CD4-positive, alpha-beta T cell (primary cell): ENCODE measurements at regions not wholly inside any gene's neighbourhood (a gene's known extent, or its start where the extent isn't known, plus 50 kb on each side); places are given as distances from the start of the nearest gene placed in this dataset.

Experiments
- ATAC-seq: fragments of 200-7000 bp; cut with Tn5 transposase; one replicate; pipeline ENCODE4 v1.10.0; 2022; ENCODE audit warnings: mild to moderate bottlenecking; ENCODE audit not compliant: poor library complexity
- CTCF ChIA-PET: fragments of 350-600 bp; sonication (Branson Sonifier 250); formaldehyde crosslinking; loops from one replicate; lab custom pipeline; 2021; ENCODE audit warnings: antibody characterized with exemption, inconsistent platforms; lab: Charles Lee
- POLR2A ChIA-PET: fragments of 350-600 bp; sonication (Branson Sonifier 250); formaldehyde crosslinking; loops from one replicate; lab custom pipeline; 2021; ENCODE audit warnings: antibody characterized with exemption, inconsistent platforms; lab: Charles Lee
- DNase-seq, 14 experiments: peaks; one replicate each; pipeline ENCODE4 v3.0.0-alpha.2; 2013 to 2020; ENCODE audit warnings: mixed read lengths in 2 of 14
- H3K27ac ChIP-seq, 2 donors: one replicate each; pipeline versions ENCODE4 v1.5.1 to v1.7.0; 2013; ENCODE audit warnings: low read length in 2 of 2, low read depth in 1 of 2, mild to moderate bottlenecking in 1 of 2
- H3K27me3 ChIP-seq, 2 experiments: 1 replicate in 1 of 2; 2 replicates in 1 of 2; pipeline versions ENCODE4 v1.6.1 to v1.7.0; 2013; ENCODE audit warnings: low read length in 2 of 2, control low read depth in 1 of 2, mild to moderate bottlenecking in 1 of 2, moderate library complexity in 1 of 2; ENCODE audit not compliant: insufficient read depth in 2 of 2, control insufficient read depth in 1 of 2
- H3K36me3 ChIP-seq: one replicate; pipeline ENCODE4 v1.6.1; 2013; ENCODE audit warnings: low read length, control low read depth; ENCODE audit not compliant: insufficient read depth
- H3K4me1 ChIP-seq: one replicate; pipeline ENCODE4 v1.6.1; 2013; ENCODE audit warnings: low read length, control low read depth; ENCODE audit not compliant: insufficient read depth
- H3K4me3 ChIP-seq: one replicate; pipeline ENCODE4 v1.5.1; 2013; ENCODE audit warnings: mild to moderate bottlenecking, low read length, moderate library complexity
- H3K9me3 ChIP-seq, 2 experiments: 1 replicate in 1 of 2; 2 replicates in 1 of 2; pipeline versions ENCODE4 v1.6.1 to v1.7.0; 2013; ENCODE audit warnings: low read length in 2 of 2, mild to moderate bottlenecking in 2 of 2, control low read depth in 1 of 2, moderate library complexity in 1 of 2; ENCODE audit not compliant: control insufficient read depth in 1 of 2, insufficient read depth in 1 of 2
- H3K27ac Mint-ChIP-seq: one replicate; pipeline ENCODE4 v1.8.0; 2020; ENCODE audit warnings: mixed read lengths
- H3K27me3 Mint-ChIP-seq: one replicate; pipeline ENCODE4 v1.8.0; 2021; ENCODE audit warnings: mixed read lengths
- H3K36me3 Mint-ChIP-seq: one replicate; pipeline ENCODE4 v1.8.0; 2021; ENCODE audit warnings: low read depth, mixed read lengths
- H3K4me1 Mint-ChIP-seq: one replicate; pipeline ENCODE4 v1.8.0; 2021; ENCODE audit warnings: low read depth, mixed read lengths
- H3K4me3 Mint-ChIP-seq: one replicate; pipeline ENCODE4 v1.8.0; 2020; ENCODE audit warnings: mild to moderate bottlenecking, mixed read lengths
- H3K9me3 Mint-ChIP-seq: one replicate; pipeline ENCODE4 v1.8.0; 2020; ENCODE audit warnings: mixed read lengths
- CTCF ChIP-seq: fragments of 200-600 bp; IDR thresholded peaks from one replicate; pipeline ENCODE4 v1.8.0; 2022; ENCODE audit warnings: antibody characterized with exemption, mild to moderate bottlenecking
- intact Hi-C, 2 experiments: fragments of 100-400 bp; cut with DNase I in 1 of 2; cut with micrococcal nuclease in 1 of 2; formaldehyde crosslinking; loops; one replicate each; pipeline versions ENCODE4 v1.15.1 to v1.9.0; 2023 to 2025; cut with DNase I, micrococcal nuclease

GRCh38 chr2:9767656-9768281, 75.5 kb upstream of the TAF1B start:
- Mint-ChIP-seq H3K27ac (no peak overlapping the region), H3K36me3 (no peaks in the 10 kb centered on the region), H3K9me3 (no peaks in the 10 kb centered on the region), H3K27me3 (no peaks in the 10 kb centered on the region), H3K4me1 (peaks cover 5% of the 10 kb centered on the region), H3K4me3 (no peak overlapping the region)
- ATAC-seq, result no peak
- Histone ChIP-seq H3K27me3 (no peaks in the 10 kb centered on the region), H3K36me3 (no peaks in the 10 kb centered on the region), H3K27ac (no peak overlapping the region), H3K4me3 (no peak overlapping the region), H3K9me3 (no peaks in the 10 kb centered on the region), H3K4me1 (peaks cover 22% of the 10 kb centered on the region)
- ChIA-PET CTCF (interaction anchor here (1.8 kb wide), 1 partner anchor 14 kb away, joined by 3 read pairs; no protein-coding TSS in a partner anchor), POLR2A (no interaction called here)
- intact Hi-C loops, result no loop called here
- DNase-seq, result no peak
- no peak for TF ChIP-seq CTCF

GRCh38 chr2:9768388-9768787, 74.9 kb upstream of the TAF1B start:
- Mint-ChIP-seq H3K4me1 (peaks cover 5% of the 10 kb centered on the region), H3K9me3 (no peaks in the 10 kb centered on the region), H3K27ac (no peak overlapping the region), H3K27me3 (no peaks in the 10 kb centered on the region), H3K4me3 (no peak overlapping the region), H3K36me3 (no peaks in the 10 kb centered on the region)
- Histone ChIP-seq H3K4me1 (peaks cover 22% of the 10 kb centered on the region), H3K27ac (no peak overlapping the region), H3K27me3 (no peaks in the 10 kb centered on the region), H3K4me3 (no peak overlapping the region), H3K9me3 (no peaks in the 10 kb centered on the region), H3K36me3 (no peaks in the 10 kb centered on the region)
- ATAC-seq, result no peak
- ChIA-PET POLR2A (no interaction called here), CTCF (interaction anchor here (1.8 kb wide), 1 partner anchor 13 kb away, joined by 3 read pairs; no protein-coding TSS in a partner anchor)
- TF ChIP-seq CTCF, result no peak
- intact Hi-C loops, result no loop called here
- no peak for DNase-seq

- H3K4me1 ChIP-seq, result peaks cover 22% of the 10 kb centered on the region
- TF ChIP-seq CTCF, result no peak
- no peaks in the 10 kb centered on the region for H3K27me3 ChIP-seq
- ChIA-PET POLR2A (interaction anchor here (1.2 kb wide), 1 partner anchor 139 kb away, joined by 5 read pairs; the partner anchor contains the start of gene YWHAQ), CTCF (interaction anchor here (1.3 to 2.0 kb wide), 8 partner anchors 10 to 34 kb away, joined by 3 to 11 read pairs (median 4); no protein-coding TSS in a partner anchor)
- Mint-ChIP-seq H3K36me3 (no peaks in the 10 kb centered on the region), H3K27ac (no peak overlapping the region), H3K4me3 (no peak overlapping the region), H3K9me3 (no peaks in the 10 kb centered on the region), H3K4me1 (peaks cover 5% of the 10 kb centered on the region), H3K27me3 (no peaks in the 10 kb centered on the region)
- no peaks in the 10 kb centered on the region for H3K36me3 ChIP-seq
- H3K4me3 ChIP-seq, result no peak overlapping the region
- peak in 1 of 14 experiments; percentile 22 for DNase-seq
- H3K27ac ChIP-seq, result no peak overlapping the region
- H3K9me3 ChIP-seq, result no peaks in the 10 kb centered on the region
- no peak for ATAC-seq
- intact Hi-C loops, result no loop called here
Observed at GRCh38 chr2:9769171-9770005, 73.9 kb upstream of the TAF1B start.
